Stomach (tissue), 4 donors: ENCODE measurements at regions not wholly inside any gene's neighbourhood (a gene's known extent, or its start where the extent isn't known, plus 50 kb on each side); places are given as distances from the start of the nearest gene placed in this dataset.
"Not testable (repeated sequence)": the region's sequence is repeated elsewhere in the genome, so short reads cannot be mapped to it uniquely, and the experiment has no call there.

ENCODE experiments used
- CTCF ChIP-seq, 7 experiments: fragments of 450-650 bp in 4 of 7; fragments of 200-600 bp in 3 of 7; sonication (generic) in 3 of 7; IDR thresholded peaks; one replicate each; pipeline ENCODE4 v1.5.1; 2016 to 2019; ENCODE audit warnings: antibody characterized with exemption in 7 of 7, control low read depth in 2 of 7, mild to moderate bottlenecking in 1 of 7
- EP300 ChIP-seq: sonication (generic); formaldehyde crosslinking; IDR thresholded peaks from one replicate; pipeline ENCODE4 v1.6.1; 2017; ENCODE audit warnings: antibody characterized with exemption
- POLR2AphosphoS5 ChIP-seq, 3 donors: sonication (generic); formaldehyde crosslinking; IDR thresholded peaks; one replicate each; pipeline ENCODE4 v1.6.1; 2016; ENCODE audit warnings: antibody characterized with exemption in 3 of 3

GRCh38 chr11:92157390-92157789, 67.2 kb upstream of the FAT3 start:
- TF ChIP-seq CTCF (IDR thresholded peaks at IDR 0.05); POLR2AphosphoS5 (IDR thresholded peaks at IDR 0.05); EP300: not testable (repeated sequence)
